ENCODE measurements at regions not wholly inside any gene's neighbourhood (a gene's known extent, or its start where the extent isn't known, plus 50 kb on each side); places are given as distances from the start of the nearest gene placed in this dataset.

GRCh38 chr11:15580056-15580774 lies 465.5 kb downstream of the INSC start:
- TF ChIP-seq FOXP2 (optimal IDR thresholded peaks at IDR 0.05; ENCODE audit: control extremely low read depth, extremely low read length, insufficient read depth) (no peak), EZH2 (IDR thresholded peaks at IDR 0.05) (no peak), POLR2AphosphoS5 (IDR thresholded peaks at IDR 0.05; ENCODE audit: borderline replicate concordance, low read depth, low read length) (no peak)
- no peak for DNase-seq (ENCODE audit: low read depth, low spot score)
- Histone ChIP-seq H3K9me3 (ENCODE audit: low read depth, low read length) (no peaks in the 10 kb centered on the region), H3K4me3 (no peak overlapping the region), H3K36me3 (ENCODE audit: insufficient read depth, low read length) (no peaks in the 10 kb centered on the region), H3K27ac (no peak overlapping the region), H3K9ac (ENCODE audit: insufficient read length) (no peak overlapping the region)

- no peak for DNase-seq (ENCODE audit: low read depth, low spot score)
- Histone ChIP-seq H3K9ac (ENCODE audit: insufficient read length) (no peak overlapping the region), H3K36me3 (ENCODE audit: insufficient read depth, low read length) (no peaks in the 10 kb centered on the region), H3K9me3 (ENCODE audit: low read depth, low read length) (no peaks in the 10 kb centered on the region), H3K4me3 (no peak overlapping the region), H3K27ac (no peak overlapping the region)
- no peak for TF ChIP-seq POLR2AphosphoS5 (IDR thresholded peaks at IDR 0.05; ENCODE audit: borderline replicate concordance, low read depth, low read length)
- no peak for TF ChIP-seq FOXP2 (optimal IDR thresholded peaks at IDR 0.05; ENCODE audit: control extremely low read depth, extremely low read length, insufficient read depth)
- TF ChIP-seq EZH2 (IDR thresholded peaks at IDR 0.05), result no peak
These were observed 466.0 kb downstream of the INSC start for GRCh38 chr11:15580775-15581095.

- DNase-seq (ENCODE audit: low read depth, low spot score), result no peak
- Histone ChIP-seq H3K36me3 (ENCODE audit: insufficient read depth, low read length) (no peaks in the 10 kb centered on the region), H3K9ac (ENCODE audit: insufficient read length) (no peak overlapping the region), H3K27ac (no peak overlapping the region), H3K9me3 (ENCODE audit: low read depth, low read length) (no peaks in the 10 kb centered on the region), H3K4me3 (no peak overlapping the region)
- TF ChIP-seq FOXP2 (optimal IDR thresholded peaks at IDR 0.05; ENCODE audit: control extremely low read depth, extremely low read length, insufficient read depth) (no peak), EZH2 (IDR thresholded peaks at IDR 0.05) (no peak), POLR2AphosphoS5 (IDR thresholded peaks at IDR 0.05; ENCODE audit: borderline replicate concordance, low read depth, low read length) (no peak)
These were observed 469.4 kb downstream of the INSC start for GRCh38 chr11:15584158-15584557.

GRCh38 chr11:15585602-15586331 lies 471.0 kb downstream of the INSC start:
- no peak overlapping the region for H3K4me3 ChIP-seq
- H3K36me3 ChIP-seq (ENCODE audit: insufficient read depth, low read length), result no peaks in the 10 kb centered on the region
- H3K9ac ChIP-seq (ENCODE audit: insufficient read length), result no peak overlapping the region
- H3K9me3 ChIP-seq (ENCODE audit: low read depth, low read length), result no peaks in the 10 kb centered on the region
- TF ChIP-seq EZH2 (IDR thresholded peaks at IDR 0.05) (no peak), FOXP2 (optimal IDR thresholded peaks at IDR 0.05; ENCODE audit: control extremely low read depth, extremely low read length, insufficient read depth) (no peak), POLR2AphosphoS5 (IDR thresholded peaks at IDR 0.05; ENCODE audit: borderline replicate concordance, low read depth, low read length) (no peak)
- DNase-seq (ENCODE audit: low read depth, low spot score), result no peak
- no peak overlapping the region for H3K27ac ChIP-seq

- Histone ChIP-seq H3K36me3 (ENCODE audit: insufficient read depth, low read length) (no peaks in the 10 kb centered on the region), H3K9me3 (ENCODE audit: low read depth, low read length) (no peaks in the 10 kb centered on the region), H3K27ac (no peak overlapping the region), H3K9ac (ENCODE audit: insufficient read length) (no peak overlapping the region), H3K4me3 (no peak overlapping the region)
- TF ChIP-seq POLR2AphosphoS5 (IDR thresholded peaks at IDR 0.05; ENCODE audit: borderline replicate concordance, low read depth, low read length) (no peak), FOXP2 (optimal IDR thresholded peaks at IDR 0.05; ENCODE audit: control extremely low read depth, extremely low read length, insufficient read depth) (no peak), EZH2 (IDR thresholded peaks at IDR 0.05) (no peak)
- DNase-seq (ENCODE audit: low read depth, low spot score), result no peak
These were observed 472.2 kb downstream of the INSC start for GRCh38 chr11:15586741-15587473.

- TF ChIP-seq POLR2AphosphoS5 (IDR thresholded peaks at IDR 0.05; ENCODE audit: borderline replicate concordance, low read depth, low read length) (no peak), FOXP2 (optimal IDR thresholded peaks at IDR 0.05; ENCODE audit: control extremely low read depth, extremely low read length, insufficient read depth) (no peak), EZH2 (IDR thresholded peaks at IDR 0.05) (no peak)
- H3K9me3 ChIP-seq (ENCODE audit: low read depth, low read length), result no peaks in the 10 kb centered on the region
- H3K36me3 ChIP-seq (ENCODE audit: insufficient read depth, low read length), result no peaks in the 10 kb centered on the region
- peak overlapping the region; percentile 7; the same call in 1 of the 2 replicates for H3K4me3 ChIP-seq
- no peak overlapping the region for H3K27ac ChIP-seq
- DNase-seq (ENCODE audit: low read depth, low spot score), result no peak
- H3K9ac ChIP-seq (ENCODE audit: insufficient read length), result no peak overlapping the region
These were observed 474.4 kb downstream of the INSC start for GRCh38 chr11:15589070-15589626.

GRCh38 chr11:15590132-15590531 lies 475.4 kb downstream of the INSC start:
- peak; percentile 63 for DNase-seq (ENCODE audit: low read depth, low spot score)
- TF ChIP-seq EZH2 (IDR thresholded peaks at IDR 0.05), result no peak
- peak; percentile 60; the same call in 1 of the 2 replicates for TF ChIP-seq POLR2AphosphoS5 (IDR thresholded peaks at IDR 0.05; ENCODE audit: borderline replicate concordance, low read depth, low read length)
- peak; percentile 63 for TF ChIP-seq FOXP2 (optimal IDR thresholded peaks at IDR 0.05; ENCODE audit: control extremely low read depth, extremely low read length, insufficient read depth)
- Histone ChIP-seq H3K36me3 (ENCODE audit: insufficient read depth, low read length) (no peaks in the 10 kb centered on the region), H3K4me3 (peak overlapping the region; percentile 25; the same call in 1 of the 2 replicates), H3K27ac (peak overlapping the region; percentile 85), H3K9me3 (ENCODE audit: low read depth, low read length) (no peaks in the 10 kb centered on the region), H3K9ac (ENCODE audit: insufficient read length) (no peak overlapping the region)

GRCh38 chr11:15591112-15591537 lies 476.4 kb downstream of the INSC start:
- H3K9ac ChIP-seq (ENCODE audit: insufficient read length), result no peak overlapping the region
- H3K27ac ChIP-seq, result no peak overlapping the region
- no peak for TF ChIP-seq FOXP2 (optimal IDR thresholded peaks at IDR 0.05; ENCODE audit: control extremely low read depth, extremely low read length, insufficient read depth)
- no peak for TF ChIP-seq POLR2AphosphoS5 (IDR thresholded peaks at IDR 0.05; ENCODE audit: borderline replicate concordance, low read depth, low read length)
- H3K9me3 ChIP-seq (ENCODE audit: low read depth, low read length), result no peaks in the 10 kb centered on the region
- no peak overlapping the region for H3K4me3 ChIP-seq
- no peaks in the 10 kb centered on the region for H3K36me3 ChIP-seq (ENCODE audit: insufficient read depth, low read length)
- DNase-seq (ENCODE audit: low read depth, low spot score), result no peak

Data from SK-N-MC (cell line).